NCI-H146 (cell line): ENCODE measurements at regions not wholly inside any gene's neighbourhood (a gene's known extent, or its start where the extent isn't known, plus 50 kb on each side); places are given as distances from the start of the nearest gene placed in this dataset.

ENCODE experiments used
- DNase-seq: peaks from one replicate; lab custom pipeline; 2025; lab: John Stamatoyannopoulos, UW

- DNase-seq: no peak
Observed at GRCh38 chr12:84807249-84807648, 105.3 kb downstream of the SLC6A15 start.

GRCh38 chr12:84805474-84805858 is 107.1 kb downstream of the SLC6A15 start:
- DNase-seq: no peak

DNA sequence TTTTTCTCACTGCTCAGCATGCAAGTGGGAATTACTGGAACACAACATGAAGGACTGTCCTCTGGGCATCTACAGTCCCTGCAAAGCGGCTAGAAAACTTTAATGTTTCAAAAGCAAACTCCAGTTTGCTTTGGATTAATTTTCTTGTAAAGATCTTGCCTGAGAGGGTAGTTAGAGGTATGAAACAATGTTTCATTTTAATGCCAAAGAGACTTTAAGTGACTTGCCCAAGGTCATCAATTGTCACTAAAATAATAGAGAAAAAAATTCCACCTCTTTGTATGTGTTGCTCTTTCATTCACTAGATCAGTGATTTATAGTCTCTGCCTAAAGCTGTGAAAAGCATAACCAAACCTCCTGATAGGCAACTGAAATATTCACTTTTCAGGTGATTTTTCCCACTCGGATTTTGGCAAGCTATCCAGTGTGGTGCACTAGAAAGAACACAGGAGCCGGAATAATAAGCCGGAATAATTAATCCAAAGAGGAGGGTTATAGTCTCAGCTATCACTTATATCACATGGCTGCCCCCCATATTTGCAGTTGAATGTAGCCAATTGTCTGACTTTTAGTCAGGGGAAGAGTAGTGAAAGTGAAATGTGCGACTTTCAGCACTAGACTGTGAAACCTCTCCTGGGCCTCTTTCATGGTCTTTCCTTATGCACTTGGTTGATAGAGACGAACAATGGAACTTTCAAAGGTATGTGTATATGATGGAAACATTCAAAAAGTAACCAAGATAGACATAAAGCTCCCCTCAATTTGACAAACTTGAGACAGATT is 107.7 kb downstream of the SLC6A15 start:
- DNase-seq: no peak

DNA sequence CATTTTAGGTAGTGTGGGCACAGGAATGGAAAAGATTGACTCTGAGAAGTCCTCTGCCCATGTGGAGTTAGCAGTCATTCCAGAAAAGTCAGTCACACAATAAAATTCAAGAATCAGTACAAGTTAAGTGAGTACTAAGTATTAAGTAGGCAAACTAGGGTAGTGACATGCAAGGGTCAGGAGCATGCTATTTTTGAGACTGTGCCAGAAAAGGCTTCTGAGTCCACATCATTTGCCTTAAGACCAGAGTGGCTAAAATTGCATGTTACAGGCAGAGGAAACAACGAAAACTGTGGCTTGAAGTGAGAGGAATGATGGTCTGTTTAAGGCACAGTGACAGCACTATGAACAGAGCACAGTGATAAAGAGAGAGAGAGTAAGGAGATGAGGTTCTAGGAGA is 108.9 kb downstream of the SLC6A15 start:
- no peak for DNase-seq

DNA sequence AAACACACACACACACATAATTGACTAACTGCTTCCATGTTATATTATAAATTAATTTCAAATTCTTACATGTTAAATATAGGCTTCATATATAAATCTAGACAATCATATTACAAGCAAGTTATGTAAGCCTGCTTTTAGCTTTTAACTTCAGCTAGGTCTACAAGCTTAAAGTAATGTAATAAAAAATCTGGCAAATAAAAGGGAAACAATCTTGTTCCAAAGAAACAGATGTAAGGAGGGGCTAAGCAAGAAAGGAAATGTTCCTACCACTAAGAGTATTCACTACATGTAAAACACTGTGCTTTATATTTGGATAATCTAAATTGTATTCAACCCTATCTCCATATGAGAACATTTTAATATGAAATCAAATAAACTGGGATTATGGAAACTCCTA is 110.4 kb downstream of the SLC6A15 start:
- DNase-seq: no peak

- no peak for DNase-seq
Observed at GRCh38 chr12:84793558-84794367, 118.8 kb downstream of the SLC6A15 start.

DNA sequence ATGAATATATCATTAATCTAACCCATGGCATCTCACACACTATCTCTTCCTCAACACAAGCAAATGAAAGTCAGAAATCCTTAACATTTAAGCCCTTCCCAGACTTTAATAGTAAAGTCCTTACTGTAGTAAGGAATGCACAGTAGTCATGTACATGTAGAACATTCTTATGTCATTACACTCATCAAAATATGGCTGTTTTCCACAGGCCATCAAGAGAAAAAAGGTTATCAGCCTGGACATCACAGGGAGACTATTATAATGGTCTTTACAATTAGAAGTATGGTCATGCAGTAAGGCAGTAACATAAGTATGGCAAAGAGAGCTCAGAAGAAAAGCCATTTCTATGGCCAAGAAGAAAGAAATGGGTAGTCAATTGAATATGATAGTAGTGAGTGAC is 121.2 kb downstream of the SLC6A15 start:
- no peak for DNase-seq

DNA sequence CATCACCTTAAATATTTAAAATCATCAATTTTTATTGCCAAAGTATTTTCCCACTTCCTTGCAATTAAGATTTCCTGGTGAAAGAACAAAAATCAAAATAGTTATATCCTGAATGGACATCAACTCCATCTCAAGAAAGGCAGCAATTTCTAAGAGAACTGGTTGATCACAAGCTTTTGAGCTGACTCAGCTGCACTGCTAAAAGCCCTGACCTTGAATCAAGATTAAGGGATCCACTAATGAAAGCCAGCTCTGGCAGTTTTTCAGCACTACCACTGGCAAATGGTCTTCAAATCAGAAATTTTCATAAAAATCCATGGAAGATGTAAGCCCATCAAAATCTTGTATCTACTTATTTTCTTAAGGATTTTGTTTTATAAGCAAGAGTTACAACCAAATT is 123.4 kb downstream of the SLC6A15 start:
- DNase-seq: no peak

- no peak for DNase-seq
Observed at GRCh38 chr12:84787253-84787652, 125.3 kb downstream of the SLC6A15 start.

DNA sequence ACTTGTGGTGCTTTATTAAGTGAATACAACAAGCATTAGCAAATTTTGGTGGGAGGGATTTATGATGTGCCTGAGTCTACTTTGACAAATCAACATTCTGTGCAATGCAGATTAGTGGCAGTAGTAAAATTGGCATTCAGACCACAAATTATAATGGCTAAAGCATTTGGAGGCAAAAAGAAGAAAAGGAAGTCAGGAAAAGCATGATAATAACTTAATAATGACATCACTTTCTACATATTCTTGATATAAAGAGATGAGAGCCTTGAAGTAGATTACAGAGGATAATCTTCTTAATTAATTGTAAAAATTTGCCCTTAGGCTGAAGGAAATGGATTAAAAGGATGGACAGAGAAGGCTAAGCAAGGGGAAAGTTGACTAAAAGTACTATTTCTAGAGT is 126.0 kb downstream of the SLC6A15 start:
- DNase-seq: no peak

DNA sequence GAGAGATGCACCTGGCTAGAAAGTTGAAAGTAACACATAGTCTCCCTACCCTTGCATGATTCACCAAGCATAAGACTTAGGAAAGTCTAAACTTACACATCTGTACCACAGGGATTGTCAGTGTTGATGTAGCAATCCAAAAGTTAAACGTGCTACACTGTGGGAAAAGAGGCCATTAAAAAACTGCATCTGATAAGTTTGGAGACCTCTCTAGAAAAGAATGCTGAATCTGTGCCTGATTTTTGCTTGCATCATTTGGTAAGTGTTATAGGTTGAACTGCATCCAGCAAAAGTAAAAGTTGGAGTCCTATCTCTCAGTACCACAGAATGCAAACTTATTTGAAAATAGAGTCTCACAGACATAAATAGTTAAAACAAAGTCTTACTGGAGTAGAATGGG is 126.6 kb downstream of the SLC6A15 start:
- DNase-seq: no peak

DNA sequence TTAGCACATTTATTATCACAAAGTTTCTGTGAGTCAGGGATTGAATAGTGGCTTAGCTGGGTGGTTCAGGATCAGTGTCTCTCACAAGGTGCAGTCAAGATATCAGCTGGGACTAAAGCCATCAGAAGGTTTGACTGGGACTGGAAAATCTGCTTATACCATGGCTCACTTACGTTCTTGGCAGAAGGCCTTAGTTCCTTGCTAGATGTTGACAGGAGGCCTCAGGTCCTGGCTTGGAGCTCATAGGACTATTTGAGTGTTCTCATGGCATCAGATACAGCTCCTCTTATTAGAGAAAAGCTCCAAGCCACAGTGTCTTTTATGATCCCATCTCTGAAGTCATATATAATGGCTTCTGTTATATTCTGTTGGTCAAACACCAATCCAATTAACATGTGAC is 127.3 kb downstream of the SLC6A15 start:
- no peak for DNase-seq

DNA sequence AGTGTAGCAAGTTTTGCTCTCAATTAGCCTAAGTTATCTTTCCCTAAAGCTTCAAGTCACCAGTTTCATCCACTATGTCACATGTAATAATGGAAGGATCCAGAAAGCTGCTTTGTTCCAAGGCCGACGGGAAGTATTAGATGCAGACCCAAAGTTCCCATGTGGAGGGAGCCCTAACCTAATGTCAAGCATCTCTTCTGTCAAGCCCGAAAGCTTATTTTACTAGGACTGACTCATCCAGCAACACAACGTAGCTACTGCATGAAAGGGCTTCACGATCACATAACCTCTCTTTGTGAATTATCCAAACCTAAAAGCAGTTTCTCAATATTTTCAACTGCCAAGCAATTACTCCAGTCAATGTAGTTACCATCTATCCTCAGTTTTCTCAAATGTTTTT is 133.4 kb downstream of the SLC6A15 start:
- no peak for DNase-seq

DNA sequence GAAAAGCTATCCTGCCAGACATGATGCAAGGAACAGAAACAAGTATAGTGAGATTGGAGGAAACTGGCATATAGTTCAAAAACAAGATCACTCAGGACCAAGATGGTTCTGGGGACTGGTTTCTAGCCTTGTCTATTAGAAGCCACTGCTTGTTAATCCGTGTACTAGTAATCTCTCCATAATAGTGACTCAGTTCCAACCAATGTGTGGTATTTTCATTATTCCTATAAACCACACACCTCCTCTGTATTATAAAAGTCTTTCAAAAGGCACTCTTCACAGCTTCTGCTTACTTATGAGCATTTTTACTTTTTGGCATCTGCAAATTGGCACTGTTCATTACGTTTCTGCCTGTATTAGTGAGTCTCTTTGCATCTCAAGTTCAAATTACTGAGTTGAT is 140.3 kb downstream of the SLC6A15 start:
- no peak for DNase-seq

- DNase-seq: no peak
Observed at GRCh38 chr12:84767079-84767478, 145.5 kb downstream of the SLC6A15 start.

- no peak for DNase-seq
Observed at GRCh38 chr12:84766375-84766774, 146.2 kb downstream of the SLC6A15 start.

DNA sequence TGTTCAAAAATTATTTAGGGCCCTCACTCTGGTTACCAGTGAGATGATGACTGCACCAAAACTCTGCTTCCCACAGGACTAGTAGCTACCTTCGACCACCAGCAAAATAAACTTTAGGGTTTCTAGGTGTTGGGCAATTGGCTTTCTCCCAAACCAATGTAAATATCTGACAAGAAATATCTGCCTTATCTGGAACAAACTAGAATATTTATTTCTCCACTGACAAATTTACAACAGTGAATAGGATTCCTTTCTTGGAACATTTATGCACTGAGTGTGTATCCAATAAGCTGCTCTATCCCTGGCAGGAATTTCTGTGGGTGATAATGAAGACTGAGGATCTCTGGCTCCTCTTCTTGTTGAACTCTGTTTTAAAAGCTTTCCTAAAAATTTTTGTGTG is 148.6 kb downstream of the SLC6A15 start:
- DNase-seq: no peak

DNA sequence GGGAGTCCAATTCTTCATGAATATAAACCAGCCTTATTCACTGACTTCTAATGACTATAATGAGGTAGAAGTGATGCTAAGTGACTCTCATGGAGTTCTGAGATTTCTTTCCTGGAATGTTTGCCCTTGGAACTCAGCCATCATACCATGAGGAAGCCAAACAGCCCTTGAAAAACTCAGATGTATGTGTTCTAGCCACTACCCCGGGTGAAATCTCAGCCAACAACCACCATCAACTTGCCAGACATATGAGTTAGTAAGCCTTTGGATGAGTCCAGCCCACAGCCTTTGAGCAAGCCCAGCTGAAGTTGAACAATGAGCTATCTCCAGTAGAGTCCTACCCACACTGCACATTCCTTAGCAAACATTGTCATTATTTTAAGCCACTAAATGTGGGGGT is 149.5 kb downstream of the SLC6A15 start:
- no peak for DNase-seq

GRCh38 chr12:84760091-84760865 is 152.3 kb downstream of the SLC6A15 start:
- DNase-seq: no peak

- no peak for DNase-seq
Observed at GRCh38 chr12:84757978-84758377, 154.6 kb downstream of the SLC6A15 start.

- no peak for DNase-seq
Observed at GRCh38 chr12:84756961-84757360, 155.6 kb downstream of the SLC6A15 start.

GRCh38 chr12:84745127-84745526 is 167.5 kb downstream of the SLC6A15 start:
- DNase-seq: no peak

GRCh38 chr12:84741692-84742091 is 170.9 kb downstream of the SLC6A15 start:
- DNase-seq: no peak
